ENCODE measurements at regions not wholly inside any gene's neighbourhood (a gene's known extent, or its start where the extent isn't known, plus 50 kb on each side); places are given as distances from the start of the nearest gene placed in this dataset.

DNA sequence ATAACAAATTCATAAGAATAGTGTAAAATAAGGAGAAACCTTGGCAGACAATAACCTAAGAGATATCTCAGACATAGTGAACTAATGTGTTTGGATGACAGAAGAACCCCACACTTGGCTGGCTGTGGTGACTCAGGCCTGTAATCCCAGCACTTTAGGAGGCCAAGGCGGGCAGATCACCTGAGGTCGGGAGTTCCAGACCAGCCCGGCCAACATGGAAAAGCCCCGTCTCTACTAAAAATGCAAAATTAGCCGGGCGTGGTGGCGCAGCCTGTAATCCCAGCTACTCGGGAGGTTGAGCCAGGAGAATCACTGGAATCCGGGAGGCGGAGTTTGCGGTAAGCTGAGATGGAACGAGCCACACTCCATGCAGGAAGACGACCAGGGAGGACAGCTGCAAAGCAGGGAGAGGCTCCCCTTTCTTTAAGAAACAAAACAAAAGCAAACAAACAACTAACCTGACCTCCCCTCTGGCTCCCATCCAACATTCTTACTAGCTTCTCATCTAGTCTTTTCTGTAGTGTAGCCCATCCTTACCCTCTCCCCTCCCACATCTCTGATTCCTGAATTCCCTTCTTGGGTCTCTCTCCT, 84.2 kb downstream of the ZNF280B start:
- TF ChIP-seq EZH2 (IDR thresholded peaks at IDR 0.05) (no peak), POLR2AphosphoS5 (IDR thresholded peaks at IDR 0.05; ENCODE audit: borderline replicate concordance, low read depth, low read length) (no peak), FOXP2 (optimal IDR thresholded peaks at IDR 0.05; ENCODE audit: control extremely low read depth, extremely low read length, insufficient read depth) (no peak)

All from SK-N-MC (cell line).